Esophagus squamous epithelium (tissue), 4 donors: ENCODE measurements at regions not wholly inside any gene's neighbourhood (a gene's known extent, or its start where the extent isn't known, plus 50 kb on each side); places are given as distances from the start of the nearest gene placed in this dataset.

Source experiments
- CTCF ChIP-seq, 6 experiments: fragments of 450-650 bp in 4 of 6; fragments of 200-600 bp in 2 of 6; sonication (generic) in 2 of 6; IDR thresholded peaks; one replicate each; pipeline ENCODE4 v1.5.1; 2016 to 2019; ENCODE audit warnings: antibody characterized with exemption in 6 of 6, mild to moderate bottlenecking in 4 of 6, moderate library complexity in 4 of 6
- POLR2A ChIP-seq, 4 donors: fragments of 450-650 bp; IDR thresholded peaks; one replicate each; pipeline ENCODE4 v1.6.1; 2017; ENCODE audit warnings: antibody characterized with exemption in 4 of 4, mild to moderate bottlenecking in 4 of 4, moderate library complexity in 3 of 4

GRCh38 chrX:122579036-122579435, 605.0 kb upstream of the GRIA3 start:
- TF ChIP-seq CTCF (IDR thresholded peaks at IDR 0.05): no peak
- no peak for TF ChIP-seq POLR2A (IDR thresholded peaks at IDR 0.05)
